Adrenal gland (tissue), 9 donors: ENCODE measurements at regions not wholly inside any gene's neighbourhood (a gene's known extent, or its start where the extent isn't known, plus 50 kb on each side); places are given as distances from the start of the nearest gene placed in this dataset.

Experiments
- DNase-seq, 7 donors: peaks; one replicate each; pipeline ENCODE4 v3.0.0-alpha.2; 2019 to 2020
- H3K27ac ChIP-seq, 5 donors: fragments of 200-600 bp; sonication (generic) in 4 of 5; 1 replicate in 3 of 5; 2 replicates in 2 of 5; pipeline versions ENCODE4 v1.5.1 to v1.8.0; 2016 to 2020; ENCODE audit warnings: mild to moderate bottlenecking in 1 of 5
- H3K27me3 ChIP-seq: fragments of 200-600 bp; 2 replicates; pipeline ENCODE4 v1.8.0; 2021
- H3K36me3 ChIP-seq, 2 donors: fragments of 200-600 bp; replicated peaks in 1 of 2; 1 replicate in 1 of 2; 2 replicates in 1 of 2; pipeline versions ENCODE4 v1.5.1 to v1.8.0; 2018 to 2022
- H3K4me1 ChIP-seq, 2 donors: fragments of 200-600 bp; replicated peaks in 1 of 2; 1 replicate in 1 of 2; 2 replicates in 1 of 2; pipeline versions ENCODE4 v1.5.1 to v1.8.0; 2018 to 2021
- H3K4me3 ChIP-seq, 4 donors: fragments of 200-600 bp; sonication (generic) in 3 of 4; one replicate each; pipeline ENCODE4 v1.5.1; 2016 to 2018
- H3K9me3 ChIP-seq, 3 donors: fragments of 200-600 bp; sonication (generic) in 1 of 3; replicated peaks in 1 of 3; 1 replicate in 2 of 3; 2 replicates in 1 of 3; pipeline versions ENCODE4 v1.5.1 to v1.8.0; 2016 to 2021
- POLR2A ChIP-seq, 2 donors: fragments of 450-650 bp; IDR thresholded peaks; one replicate each; pipeline ENCODE4 v1.6.1; 2017; ENCODE audit warnings: antibody characterized with exemption in 2 of 2, mild to moderate bottlenecking in 2 of 2, moderate library complexity in 1 of 2
- WGBS, 4 donors: extraction: QIAGEN DNeasy Blood & Tissue Kit in 2 of 4; methylation state at CpG; one replicate each; pipeline versions ENCODE4 v1.1.5 to v1.1.7; 2013 to 2017; 5-methylcytosine and 5-hydroxymethylcytosine counted together
- intact Hi-C, 2 donors: fragments of 100-400 bp; cut with DNase I; formaldehyde crosslinking; loops; one replicate each; pipeline versions ENCODE4 v1.14.1 to v1.15.0; 2022 to 2023
- TF ChIP-seq, protein P1 (sequence below), 6 experiments: fragments of 450-650 bp in 4 of 6; fragments of 200-600 bp in 2 of 6; sonication (generic) in 1 of 6; IDR thresholded peaks; 1 replicate in 5 of 6; 2 replicates in 1 of 6; pipeline versions ENCODE4 v1.5.1 to v1.8.0; 2016 to 2021; ENCODE audit warnings: antibody characterized with exemption in 6 of 6, mild to moderate bottlenecking in 2 of 6, moderate library complexity in 1 of 6
- donor health status: healthy with polysubstance abuse.
- donor health status: Bipolar disorder and iron deficiency.
- donor health status: DM: yes; HTN: yes; CAD: no.
- donor health status: DM: no; HTN: no; CAD: no.
- donor health status: DM: no; HTN: no; CAD: no.

DNA sequence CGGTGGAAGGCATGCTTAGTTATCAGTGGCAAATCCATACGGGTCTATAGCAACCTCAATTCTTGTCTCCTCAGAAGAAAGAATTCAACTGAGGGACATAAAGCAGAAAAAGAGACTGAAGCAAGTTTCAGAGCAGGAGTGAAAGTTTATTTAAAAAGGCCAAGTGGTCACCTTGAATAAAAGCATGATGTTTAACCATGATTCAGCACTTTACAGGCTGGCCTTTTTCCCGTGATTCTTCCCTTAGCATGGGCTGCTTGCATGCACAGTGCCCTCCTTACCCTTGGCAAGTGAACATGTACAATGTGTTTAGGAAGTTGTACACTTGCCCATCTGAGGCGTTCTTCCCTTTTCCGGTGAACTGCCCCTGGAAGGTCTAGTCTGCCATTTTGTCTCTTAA lies 225.3 kb downstream of the ATP23 start:
- 54 to 68% (median 60%) methylated on average over 5 of the region's 5 CpGs for WGBS, 4 donors
- Histone ChIP-seq H3K4me3 (no peak overlapping the region), H3K4me1 (peaks cover 0 to under 1% of the 10 kb centered on the region in 2 donors), H3K36me3 (no peaks in the 10 kb centered on the region), H3K9me3 (no peaks in the 10 kb centered on the region), H3K27me3 (no peaks in the 10 kb centered on the region), H3K27ac (no peak overlapping the region)
- peak in 1 of 7 donors; percentile 15 for DNase-seq
- TF ChIP-seq, protein P1, sequence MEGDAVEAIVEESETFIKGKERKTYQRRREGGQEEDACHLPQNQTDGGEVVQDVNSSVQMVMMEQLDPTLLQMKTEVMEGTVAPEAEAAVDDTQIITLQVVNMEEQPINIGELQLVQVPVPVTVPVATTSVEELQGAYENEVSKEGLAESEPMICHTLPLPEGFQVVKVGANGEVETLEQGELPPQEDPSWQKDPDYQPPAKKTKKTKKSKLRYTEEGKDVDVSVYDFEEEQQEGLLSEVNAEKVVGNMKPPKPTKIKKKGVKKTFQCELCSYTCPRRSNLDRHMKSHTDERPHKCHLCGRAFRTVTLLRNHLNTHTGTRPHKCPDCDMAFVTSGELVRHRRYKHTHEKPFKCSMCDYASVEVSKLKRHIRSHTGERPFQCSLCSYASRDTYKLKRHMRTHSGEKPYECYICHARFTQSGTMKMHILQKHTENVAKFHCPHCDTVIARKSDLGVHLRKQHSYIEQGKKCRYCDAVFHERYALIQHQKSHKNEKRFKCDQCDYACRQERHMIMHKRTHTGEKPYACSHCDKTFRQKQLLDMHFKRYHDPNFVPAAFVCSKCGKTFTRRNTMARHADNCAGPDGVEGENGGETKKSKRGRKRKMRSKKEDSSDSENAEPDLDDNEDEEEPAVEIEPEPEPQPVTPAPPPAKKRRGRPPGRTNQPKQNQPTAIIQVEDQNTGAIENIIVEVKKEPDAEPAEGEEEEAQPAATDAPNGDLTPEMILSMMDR (IDR thresholded peaks at IDR 0.05): no peak
- TF ChIP-seq POLR2A (IDR thresholded peaks at IDR 0.05): no peak
- intact Hi-C loops: no loop called here

DNA sequence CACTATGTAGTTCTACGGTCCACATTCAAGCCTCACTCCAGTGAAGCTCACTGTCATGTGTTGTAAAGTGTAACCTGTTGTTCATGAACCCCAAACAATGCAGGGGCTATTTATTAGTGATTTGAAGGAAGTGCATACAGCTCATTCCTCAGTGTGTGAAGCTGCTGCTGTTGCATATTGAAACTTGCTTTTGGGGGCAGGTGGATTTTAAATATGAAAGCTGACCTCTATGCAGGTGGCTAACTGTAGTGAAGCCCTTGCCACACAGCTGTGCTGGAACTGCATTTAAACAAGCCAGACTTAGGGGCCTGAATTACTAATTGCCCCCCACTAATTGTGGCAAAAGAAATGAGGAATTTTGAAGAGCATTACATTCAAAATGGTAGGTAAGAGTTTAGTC lies 226.3 kb downstream of the ATP23 start:
- Histone ChIP-seq H3K4me1 (peaks cover 0 to 6% of the 10 kb centered on the region in 2 donors), H3K9me3 (no peaks in the 10 kb centered on the region), H3K27ac (no peak overlapping the region), H3K4me3 (no peak overlapping the region), H3K36me3 (no peaks in the 10 kb centered on the region), H3K27me3 (no peaks in the 10 kb centered on the region)
- no peak for DNase-seq
- WGBS, 4 donors: 0 to 45% (median 19%) methylated on average over 1 of the region's 1 CpG
- TF ChIP-seq POLR2A (IDR thresholded peaks at IDR 0.05): no peak
- TF ChIP-seq, protein P1 (IDR thresholded peaks at IDR 0.05): no peak
- intact Hi-C loops: no loop called here

DNA sequence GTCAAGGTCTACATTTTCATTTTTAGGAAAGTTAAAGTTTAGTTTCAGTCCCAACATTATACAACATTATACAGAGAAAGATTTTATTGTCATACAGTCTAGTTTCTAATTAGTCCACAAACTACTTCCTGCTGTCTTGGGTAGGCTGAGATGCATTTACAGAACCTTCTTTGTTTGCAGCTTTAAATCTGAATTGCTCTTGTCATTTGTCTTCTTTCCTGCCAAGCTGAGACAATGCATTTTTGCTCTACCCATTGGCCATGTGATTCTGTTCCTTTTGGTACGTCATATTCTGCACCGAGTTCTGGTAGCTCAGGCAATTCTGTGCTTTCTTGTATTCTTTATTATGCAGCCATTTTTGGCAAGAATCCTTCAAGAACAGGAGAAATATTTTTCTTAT lies 228.5 kb downstream of the ATP23 start:
- Histone ChIP-seq H3K27ac (no peak overlapping the region), H3K4me3 (no peak overlapping the region), H3K9me3 (no peaks in the 10 kb centered on the region), H3K36me3 (no peaks in the 10 kb centered on the region), H3K27me3 (no peaks in the 10 kb centered on the region), H3K4me1 (peaks cover 0 to 6% of the 10 kb centered on the region in 2 donors)
- TF ChIP-seq POLR2A (IDR thresholded peaks at IDR 0.05): no peak
- TF ChIP-seq, protein P1 (IDR thresholded peaks at IDR 0.05): no peak
- intact Hi-C loops: no loop called here
- no peak for DNase-seq
- 60 to 86% (median 71%) methylated on average over 2 of the region's 2 CpGs for WGBS, 4 donors

DNA sequence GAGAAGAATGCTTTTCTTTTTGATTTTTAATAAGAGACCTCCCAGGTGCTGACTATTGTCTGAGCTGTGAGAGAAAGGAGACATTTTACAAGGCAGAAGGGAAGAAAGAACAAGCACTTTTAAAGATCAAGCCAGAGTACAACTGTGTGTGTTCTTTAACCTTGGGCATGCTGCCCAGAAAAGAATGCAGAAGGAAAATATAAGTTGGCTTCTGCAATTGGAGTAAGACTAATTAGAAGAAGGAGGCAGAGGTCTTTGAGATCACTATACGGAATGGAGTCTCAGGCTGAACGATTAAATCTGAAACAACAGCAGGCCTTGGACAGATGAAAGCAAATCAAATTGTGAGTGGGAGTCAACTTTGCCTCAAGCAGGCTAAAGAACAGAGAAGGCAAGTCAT lies 230.5 kb downstream of the ATP23 start:
- 17 to 52% (median 40%) methylated on average over 2 of the region's 2 CpGs for WGBS, 4 donors
- Histone ChIP-seq H3K4me1 (peaks cover 0 to 6% of the 10 kb centered on the region in 2 donors), H3K4me3 (no peak overlapping the region), H3K36me3 (no peaks in the 10 kb centered on the region), H3K27ac (no peak overlapping the region), H3K27me3 (no peaks in the 10 kb centered on the region), H3K9me3 (no peaks in the 10 kb centered on the region)
- intact Hi-C loops: no loop called here
- DNase-seq: peak in 6 of 7 donors; percentile 20 to 68 (median 46)
- no peak for TF ChIP-seq POLR2A (IDR thresholded peaks at IDR 0.05)
- TF ChIP-seq, protein P1 (IDR thresholded peaks at IDR 0.05): no peak
